NOMO-1 treated with dmso at 0.1 percent for 144 hours (cell line): ENCODE measurements at regions not wholly inside any gene's neighbourhood (a gene's known extent, or its start where the extent isn't known, plus 50 kb on each side); places are given as distances from the start of the nearest gene placed in this dataset.

ENCODE experiments used
- DNase-seq: peaks from one replicate; lab custom pipeline; 2025; ENCODE audit not compliant: unreplicated experiment; lab: John Stamatoyannopoulos, UW

DNA sequence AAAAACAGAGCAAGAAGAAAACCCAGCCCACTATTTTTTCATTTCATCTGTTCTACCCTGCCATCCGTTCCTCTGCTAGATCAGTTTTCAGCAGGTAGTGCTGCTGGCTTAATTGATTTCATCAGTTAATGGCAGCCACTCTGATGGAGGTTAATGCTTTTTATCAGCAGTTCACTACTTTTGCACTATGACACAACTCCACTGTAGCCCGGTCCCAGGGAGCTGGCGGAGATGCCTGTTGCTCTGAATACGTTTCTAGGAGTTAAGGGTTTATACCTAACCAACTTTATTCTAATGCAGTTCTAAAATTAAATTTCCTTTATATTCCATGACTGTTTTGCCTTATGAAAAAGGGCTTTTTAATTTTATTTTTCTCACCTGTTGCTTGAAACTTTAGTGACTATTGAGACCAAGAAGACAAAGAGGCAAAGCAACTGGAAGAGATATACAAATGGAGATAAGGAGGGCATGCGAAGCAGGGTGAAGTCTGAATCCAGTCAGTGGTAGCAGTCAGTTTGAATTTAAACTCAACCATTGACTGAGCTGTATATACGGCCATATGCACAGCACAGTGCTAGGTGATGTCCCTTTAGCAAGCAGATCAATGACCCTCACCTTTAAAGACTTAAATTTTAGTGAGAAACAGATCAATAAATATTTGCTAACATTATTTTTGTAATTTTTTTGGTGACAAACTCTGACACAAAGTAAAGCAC, 477.9 kb downstream of the LMO4 start:
- DNase-seq, result no peak

DNA sequence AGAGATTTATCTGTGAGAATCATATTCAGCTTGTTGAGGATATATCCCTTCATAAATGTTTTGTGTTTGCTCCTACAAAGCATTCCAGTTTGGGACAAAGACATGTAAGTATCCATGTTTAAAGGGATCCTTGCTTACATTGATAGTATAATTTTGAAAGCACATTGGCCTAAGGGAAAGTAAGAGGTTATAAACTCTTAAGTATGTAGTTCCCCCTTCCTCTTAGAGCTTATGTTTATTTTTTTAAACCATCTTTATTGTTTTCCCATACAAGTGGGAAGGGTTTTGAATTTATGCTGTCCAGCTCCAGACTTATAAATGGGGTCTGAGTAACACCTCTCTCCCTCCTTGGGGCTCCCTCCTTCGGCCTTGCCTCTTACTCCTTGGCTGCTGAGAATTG, 481.5 kb downstream of the LMO4 start:
- no peak for DNase-seq

DNA sequence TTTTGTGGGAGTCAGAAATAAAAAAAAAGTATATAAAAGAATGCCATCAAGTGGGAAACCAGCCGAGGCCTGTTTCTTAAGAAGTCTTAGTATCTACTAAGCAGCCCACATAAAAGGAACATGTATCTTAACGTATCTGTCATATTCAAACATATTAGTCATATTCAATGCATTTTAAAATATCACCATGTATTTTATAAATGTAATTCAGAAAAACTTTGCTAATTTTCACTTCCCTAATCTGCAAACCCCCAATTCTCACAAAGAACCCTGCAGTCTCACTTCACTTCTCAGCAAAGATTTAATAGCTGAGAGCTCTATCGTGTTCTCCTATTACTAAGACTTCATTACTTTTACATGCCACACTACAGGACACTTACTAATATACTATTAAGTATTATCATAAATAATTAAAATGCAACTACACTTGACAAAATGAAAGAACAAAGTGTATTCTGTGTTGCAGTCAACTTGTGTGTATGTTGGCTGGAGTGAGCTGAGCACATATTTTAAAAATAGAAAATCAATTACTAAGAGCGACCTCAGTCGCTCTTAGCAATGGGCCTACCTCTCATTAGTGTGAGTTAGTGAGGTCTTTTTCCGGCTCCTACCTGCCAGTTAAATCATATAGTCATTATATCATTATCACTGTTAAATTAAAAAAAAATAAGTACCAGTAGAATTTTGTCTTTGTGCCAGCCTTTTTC, 484.3 kb downstream of the LMO4 start:
- no peak for DNase-seq

DNA sequence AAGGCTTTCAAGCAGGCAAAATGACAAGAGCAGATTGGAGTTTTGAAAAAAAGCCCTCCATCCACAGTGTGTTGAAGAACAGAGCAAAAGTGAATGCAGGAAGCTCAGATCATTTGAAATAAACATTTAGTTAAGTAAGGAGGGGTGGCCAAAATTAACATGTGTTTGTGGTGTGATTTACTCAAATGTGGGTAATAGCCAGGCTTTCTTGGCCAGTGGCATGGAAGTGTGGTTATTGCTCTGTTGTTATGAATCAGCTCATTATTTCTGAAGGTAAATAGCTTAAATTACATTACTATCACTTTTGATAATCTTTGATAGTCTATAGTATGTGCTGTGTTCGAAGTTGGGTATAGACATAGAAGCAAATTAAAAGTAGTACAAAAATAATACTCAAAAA, 485.9 kb downstream of the LMO4 start:
- no peak for DNase-seq

DNA sequence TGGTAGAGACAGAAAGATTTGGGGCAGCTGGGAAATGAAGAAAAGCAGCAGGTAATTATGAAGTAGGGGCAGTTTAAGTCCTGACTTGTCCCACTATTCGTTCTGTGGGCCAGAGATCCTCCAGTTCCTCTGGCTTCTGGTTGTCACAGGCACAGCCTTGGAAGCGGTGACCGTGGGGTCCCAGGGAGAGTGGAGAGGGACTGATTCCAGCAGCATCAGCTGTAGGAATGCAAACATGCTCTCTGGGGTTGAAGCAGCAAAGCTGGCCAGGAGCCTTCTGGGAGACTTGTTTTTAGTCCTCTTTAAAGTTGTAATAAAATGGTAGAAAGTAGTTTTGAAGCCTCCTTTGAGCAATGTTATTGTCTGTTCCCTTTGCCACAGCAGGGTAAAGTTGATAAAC, 488.0 kb downstream of the LMO4 start:
- DNase-seq, result no peak

DNA sequence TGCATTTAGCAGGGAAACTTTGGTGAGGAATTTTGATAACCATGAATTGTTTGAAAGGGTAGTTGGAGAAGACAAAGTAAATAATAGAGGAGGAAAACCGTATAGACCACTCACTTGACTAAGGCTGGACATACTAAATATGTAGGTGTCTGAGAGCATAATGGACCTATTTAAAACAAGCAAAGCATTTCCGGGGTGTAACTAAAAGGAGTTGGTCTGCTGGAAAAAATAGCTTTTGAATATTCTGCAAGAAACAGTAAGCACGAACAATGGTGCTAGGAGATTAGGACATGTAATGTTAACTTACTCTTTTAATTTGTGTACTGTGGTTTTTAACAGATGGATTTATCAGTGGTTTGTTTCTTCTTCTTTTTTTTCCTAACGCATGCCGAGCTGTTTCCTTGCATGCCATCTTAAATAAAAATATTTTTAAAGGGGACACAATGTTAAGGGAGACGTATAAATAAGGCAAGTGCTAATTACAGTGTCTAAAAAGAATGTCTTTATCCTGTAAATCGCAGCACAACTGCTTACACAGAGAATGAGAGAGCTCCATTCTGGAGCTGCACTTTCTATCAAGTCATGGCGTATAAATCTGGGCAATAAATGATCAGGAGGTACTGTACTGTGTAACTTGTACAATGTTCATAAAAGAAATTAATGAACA, 492.1 kb downstream of the LMO4 start:
- DNase-seq, result no peak

DNA sequence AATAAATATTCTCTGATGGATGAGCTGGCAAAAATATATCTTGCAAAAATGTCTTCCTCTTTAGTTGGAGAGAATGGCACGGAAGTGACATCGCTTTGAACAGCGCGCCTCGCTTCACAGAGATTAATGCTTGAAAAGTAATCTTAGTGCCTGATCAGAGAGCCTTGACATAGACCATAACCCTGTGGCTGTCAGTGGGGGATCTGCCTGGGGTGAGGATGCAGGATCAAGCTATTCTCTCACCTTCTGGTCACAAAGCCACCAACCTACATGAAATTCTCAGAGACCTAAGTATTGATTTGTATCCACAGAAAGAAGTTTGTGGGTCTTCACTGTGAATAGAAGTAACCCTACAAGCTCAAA, 492.6 kb downstream of the LMO4 start:
- DNase-seq, result no peak

DNA sequence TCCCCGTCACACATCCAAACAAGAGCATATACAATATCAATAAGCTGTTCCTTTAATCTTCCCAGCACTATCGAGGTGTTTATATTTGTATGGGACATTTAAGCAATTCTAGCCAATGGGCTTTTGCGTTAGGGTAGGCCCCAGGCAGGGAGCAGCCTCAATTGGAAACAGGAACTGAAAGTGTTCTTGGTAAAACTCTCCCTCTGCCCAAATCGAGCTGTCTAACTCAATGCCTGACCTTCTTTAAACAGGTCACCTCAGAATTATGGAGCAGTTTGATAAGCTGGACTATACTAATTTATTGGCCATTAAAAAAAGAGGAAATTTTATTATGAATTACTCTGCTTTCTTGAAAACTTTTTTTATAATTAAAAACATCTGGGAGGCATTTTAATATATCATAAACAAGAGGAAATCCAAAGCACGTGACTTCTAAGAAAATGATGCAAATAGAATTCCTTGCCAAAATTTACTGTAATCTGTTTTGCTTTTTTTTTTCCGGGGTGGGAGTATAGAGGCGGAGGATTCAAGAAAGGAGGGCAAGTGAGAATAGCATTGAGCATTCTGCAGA, 498.1 kb downstream of the LMO4 start:
- DNase-seq, result peak; percentile 66

DNA sequence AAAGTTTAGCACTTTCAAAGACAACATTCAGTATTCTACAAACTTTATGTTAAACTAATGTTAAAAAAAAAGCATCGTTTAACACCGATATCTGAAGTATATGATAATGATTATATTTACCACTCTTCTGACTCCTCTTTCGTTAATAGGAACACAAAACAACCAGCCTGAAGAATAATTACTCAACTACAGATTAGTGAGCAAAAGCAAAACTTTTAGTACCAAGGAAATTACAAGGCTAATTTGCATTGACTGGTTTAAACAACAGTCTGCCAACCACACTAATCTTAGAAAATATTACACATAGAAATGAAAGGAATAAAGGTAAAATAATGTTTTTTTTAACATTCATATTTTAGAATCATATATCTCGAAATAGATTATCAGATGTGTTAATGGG, 500.7 kb downstream of the LMO4 start:
- DNase-seq, result no peak

DNA sequence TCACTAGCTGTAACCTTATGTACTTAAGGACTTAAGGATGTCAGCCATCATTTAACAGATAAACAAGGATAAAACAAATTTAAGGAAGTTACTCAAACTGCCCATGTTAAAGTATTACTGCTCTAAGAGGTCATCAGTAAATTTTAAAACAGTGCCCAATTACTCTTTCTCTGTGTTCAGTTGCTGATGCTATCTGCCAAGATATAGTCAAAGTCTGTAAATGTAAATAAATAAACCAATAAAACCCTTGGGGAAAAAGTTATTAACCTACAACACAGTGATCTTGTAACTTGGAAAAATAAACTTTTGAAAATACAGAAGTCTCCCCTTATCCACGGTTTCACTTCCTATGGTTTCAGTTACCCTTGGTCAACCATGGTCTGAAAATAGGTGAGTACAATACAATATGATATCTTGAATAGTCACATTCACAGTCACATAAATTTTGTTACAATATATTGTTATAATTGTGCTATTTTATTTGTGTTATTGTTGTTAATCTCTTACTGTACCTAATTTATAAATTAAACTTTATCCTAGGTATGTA, 501.8 kb downstream of the LMO4 start:
- DNase-seq, result no peak

DNA sequence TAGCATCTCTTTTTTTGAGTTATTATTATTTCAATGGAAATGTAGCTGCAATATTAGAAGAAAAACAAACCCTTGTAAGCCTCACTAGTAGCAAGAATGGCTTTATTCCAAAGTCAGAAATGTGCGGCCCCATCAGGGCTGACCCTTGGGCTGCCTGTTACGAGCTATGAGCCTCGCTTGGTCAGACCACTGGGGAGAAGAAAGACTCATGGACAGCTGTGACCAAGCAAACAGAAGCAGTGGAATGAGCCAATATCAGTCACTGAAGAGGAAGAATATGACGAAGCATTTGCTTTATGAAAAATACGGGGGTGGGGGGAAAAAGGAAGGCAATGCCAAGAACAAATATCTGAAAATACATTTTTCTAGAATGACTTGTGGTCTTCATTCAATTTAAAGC, 504.5 kb downstream of the LMO4 start:
- DNase-seq, result no peak

DNA sequence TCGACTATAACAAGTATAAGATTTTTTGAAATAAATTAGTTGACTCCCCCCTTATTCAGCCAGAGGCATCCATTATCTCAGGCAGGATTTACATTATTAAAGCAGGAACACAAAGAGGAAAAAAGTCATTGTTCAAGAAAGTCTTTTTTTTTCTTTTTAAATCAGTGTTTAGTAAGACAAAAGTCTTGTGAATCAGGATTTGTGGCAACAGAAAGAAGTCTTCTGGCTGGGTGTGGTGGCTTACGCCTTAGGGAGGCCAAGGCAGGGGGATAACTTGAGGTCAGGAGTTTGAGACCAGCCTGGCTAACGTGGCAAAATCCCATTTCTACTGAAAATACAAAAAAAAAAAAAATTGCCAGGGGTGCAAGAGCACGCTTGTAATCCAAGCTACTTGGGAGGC, 505.5 kb downstream of the LMO4 start:
- no peak for DNase-seq

DNA sequence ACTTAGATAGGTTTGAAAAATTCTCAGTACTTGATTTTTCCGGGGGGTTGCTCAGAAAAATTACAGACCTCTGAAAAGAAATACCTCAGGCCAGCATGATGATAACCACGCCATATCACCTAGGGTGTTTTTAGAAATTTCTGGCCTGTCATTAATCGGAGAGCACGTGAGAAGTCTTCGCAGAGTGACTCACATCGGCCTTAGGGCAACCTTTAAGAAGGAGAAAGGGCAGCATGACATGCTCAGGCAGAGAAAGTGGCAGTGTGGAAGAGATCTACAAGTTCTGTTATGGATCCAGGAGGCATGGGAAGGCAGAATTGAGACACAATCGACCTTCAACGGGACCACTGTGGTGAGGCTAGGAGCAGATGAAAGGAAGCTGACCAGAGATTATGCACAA, 506.3 kb downstream of the LMO4 start:
- DNase-seq, result no peak

DNA sequence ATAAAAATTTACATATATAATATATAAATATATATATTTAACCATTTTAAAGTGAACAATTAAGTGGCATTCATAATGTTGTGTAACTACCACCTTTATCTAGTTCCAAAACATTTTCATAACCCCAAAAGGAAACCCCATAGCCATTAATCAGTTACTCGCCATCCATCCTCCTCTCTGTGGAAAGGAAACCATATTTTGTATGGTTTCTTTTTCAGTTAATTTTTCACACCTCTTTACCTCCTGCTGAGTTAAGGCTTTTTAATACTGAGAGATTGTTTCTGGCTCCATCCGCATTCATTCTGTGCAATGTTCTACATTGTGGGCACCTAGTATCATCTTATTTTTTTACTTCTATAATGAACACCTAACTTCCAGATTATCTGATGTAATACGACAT, 512.1 kb downstream of the LMO4 start:
- no peak for DNase-seq

DNA sequence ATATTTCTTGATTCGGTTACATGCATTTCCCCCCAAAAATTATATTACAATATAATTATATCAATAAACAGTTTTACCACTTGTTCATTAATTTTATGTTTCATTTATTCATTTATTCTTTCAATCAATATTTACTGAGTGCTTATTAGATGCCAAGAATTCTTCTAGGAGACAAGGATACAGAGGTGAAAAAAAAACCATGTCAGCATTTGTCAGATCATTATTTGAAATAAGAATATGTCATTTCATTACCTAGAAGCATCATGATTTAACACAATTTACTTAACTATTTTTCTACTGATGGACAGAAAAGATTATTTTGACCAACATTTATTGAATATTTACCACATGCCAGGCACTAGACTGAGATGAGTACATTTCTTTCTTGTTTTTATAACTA, 512.7 kb downstream of the LMO4 start:
- no peak for DNase-seq

DNA sequence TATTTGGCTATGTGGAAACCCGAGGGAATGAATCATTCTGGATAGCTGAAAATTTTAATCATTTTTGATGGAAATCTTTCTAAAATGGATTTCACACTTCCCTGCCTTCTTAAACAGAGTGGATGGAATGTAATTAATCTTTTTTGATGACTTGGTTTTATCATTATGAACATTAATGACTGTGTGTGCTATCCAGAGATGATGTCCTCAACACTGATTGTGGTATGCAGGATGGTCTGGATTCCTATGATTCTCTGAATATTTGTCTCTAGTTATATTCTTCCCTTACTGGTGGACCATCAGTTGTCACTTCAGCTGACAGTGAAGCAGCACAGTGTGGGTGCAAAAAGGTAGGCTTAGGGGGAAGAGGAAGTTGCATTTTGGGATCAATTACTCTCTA, 513.5 kb downstream of the LMO4 start:
- no peak for DNase-seq

DNA sequence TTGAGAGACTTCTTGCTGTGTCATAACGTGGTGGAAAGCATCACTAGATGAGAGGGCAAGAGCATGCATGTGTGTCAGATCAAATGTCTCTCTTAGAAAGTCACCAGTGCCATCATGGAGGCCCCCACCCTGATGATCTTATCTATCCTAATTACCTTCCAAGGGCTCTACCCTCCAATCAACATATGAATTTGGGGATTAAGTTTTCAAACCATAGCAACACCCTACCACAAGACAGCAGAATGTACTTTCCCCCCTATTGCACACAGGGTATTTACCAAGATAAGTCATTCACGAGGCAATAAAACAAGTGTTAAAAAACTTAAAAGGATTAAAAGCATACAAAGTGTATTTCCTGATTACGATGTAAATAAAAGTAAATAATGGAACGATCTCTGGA, 515.6 kb downstream of the LMO4 start:
- DNase-seq, result no peak

DNA sequence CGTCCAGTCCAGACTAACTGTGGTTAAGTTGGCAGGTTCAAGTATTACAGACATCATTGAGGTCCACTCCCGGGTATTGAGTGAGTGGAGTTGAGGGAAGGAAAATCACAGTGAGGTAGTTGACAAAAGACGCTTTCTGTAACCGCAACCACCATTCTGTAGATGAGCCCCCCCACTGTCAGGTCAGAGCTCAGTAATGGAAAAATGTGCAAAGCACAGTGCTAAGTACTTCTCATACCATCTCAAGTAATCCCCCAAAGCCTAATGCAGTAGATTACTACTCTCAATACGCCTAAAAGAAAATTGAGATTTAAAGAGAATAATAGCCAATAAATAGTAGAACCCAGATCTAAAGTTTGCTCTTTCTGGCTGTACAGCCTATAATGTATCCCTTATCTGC, 522.8 kb downstream of the LMO4 start:
- DNase-seq, result no peak

DNA sequence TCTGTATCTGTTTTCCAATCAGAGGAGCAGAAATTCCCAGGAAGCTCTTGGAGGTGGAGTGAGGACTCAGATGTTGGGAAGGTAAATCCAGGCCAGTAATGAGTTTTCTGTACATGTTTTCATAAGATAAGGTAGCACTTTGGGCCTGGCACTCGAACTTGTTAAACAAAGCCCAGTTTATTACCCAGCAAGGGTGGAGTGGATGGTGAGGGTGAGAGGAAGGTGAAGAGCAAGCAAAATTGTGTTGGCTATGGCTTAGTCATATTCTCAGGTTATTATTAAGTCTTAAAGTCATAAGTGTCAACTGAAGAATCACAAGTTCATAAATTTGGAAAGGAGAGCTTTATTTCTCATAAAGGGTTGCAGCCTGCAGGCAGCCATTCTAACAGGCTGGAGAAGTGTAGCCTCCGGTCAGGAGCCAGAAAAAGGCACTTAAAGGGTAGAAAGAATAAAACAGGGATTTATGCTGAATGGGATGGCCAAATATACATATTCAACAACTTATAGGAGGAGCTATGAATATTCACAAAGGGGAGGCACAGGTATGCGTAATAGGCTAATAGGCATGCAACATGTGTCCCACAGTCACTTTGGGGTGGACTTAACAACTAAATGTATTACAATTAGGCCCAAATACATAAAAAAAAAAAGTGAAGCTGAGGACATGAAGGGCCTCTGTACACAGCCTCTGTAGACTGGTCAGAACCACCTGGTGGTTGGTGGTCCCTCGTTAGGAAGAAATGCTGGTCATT, 523.9 kb downstream of the LMO4 start:
- DNase-seq, result no peak

DNA sequence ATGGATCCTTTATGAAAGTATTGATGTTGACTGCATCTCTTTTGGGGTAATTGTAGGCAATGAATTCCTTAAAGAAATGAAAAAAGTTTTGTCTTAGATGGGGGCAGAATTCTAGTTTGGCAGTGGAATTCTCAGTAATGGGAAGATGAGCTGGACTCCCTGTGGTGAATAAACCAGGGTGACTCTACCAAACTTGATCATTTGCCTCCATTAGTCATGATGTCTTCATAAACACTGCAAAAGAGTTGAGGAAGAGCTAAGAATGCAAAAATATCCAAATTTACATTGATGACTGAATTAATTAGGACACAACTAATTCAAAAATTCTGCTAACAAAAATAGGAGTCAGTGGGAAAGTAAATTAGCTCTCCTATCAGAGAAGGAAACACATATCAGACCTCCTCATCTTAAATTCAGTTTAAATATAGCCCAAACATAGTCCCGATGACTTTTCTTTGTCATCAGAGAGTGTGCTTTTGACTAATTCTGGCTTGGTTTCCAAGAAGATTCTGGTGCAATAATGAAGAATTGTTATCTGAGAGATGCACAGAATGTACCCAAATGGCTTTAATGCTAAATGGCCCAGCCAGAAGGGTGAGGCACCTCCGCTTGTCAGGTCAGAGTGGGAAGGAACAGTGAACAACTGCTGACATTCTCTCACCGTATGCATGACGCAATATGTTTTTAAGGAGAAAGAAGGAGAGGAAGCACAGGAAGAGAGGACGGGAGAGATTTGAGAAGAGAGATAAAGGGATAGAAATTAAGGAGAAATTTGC, 525.1 kb downstream of the LMO4 start:
- DNase-seq, result no peak
